ENCODE measurements at regions not wholly inside any gene's neighbourhood (a gene's known extent, or its start where the extent isn't known, plus 50 kb on each side); places are given as distances from the start of the nearest gene placed in this dataset.

DNA sequence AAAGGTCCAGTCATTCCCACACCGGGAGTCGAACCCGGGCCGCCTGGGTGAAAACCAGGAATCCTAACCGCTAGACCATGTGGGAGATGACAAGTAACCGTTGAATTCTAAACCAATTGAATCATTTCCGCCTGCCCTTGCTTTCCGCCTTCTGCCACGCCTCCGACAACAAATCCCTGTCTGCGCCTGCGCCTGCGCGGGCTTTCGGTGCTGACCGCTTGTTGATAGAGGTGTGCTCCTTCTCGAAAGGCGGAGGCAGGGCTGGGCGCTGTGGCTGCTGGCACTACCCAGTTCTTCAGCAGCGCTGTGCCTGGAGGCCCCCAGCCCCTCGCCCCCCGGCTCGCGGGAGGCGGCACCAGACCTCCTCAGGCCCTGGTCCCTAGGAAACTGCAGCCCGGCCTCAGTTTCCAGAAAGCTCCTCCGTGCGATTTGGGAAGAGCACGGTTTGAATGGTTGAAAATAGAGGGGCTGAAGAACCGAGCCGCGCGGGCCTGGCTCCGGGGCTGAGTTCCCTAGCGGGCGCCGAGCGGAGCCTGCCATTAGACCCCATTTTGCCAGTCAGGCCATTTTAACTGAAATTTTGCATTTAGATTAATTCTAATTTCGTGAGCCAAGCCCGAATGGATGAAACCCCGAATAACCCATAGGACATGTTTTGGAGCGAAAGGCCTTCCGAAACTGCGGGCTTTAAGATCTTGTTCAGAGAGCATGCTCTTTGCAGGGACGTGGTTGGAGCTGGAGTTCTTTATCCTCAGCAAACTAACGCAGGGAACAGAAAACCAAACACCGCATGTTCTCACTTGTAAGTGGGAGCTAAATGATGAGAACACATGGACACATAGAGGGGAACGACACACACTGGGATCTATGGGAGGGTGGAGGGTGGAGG is 219.3 kb upstream of the ATP10A start:
- H3K4me1 ChIP-seq = no peaks in the 10 kb centered on the region
- intact Hi-C loops (cut with DNase I) = no loop called here
- peak overlapping the region; percentile 78 for H3K4me3 ChIP-seq
- H3K9ac ChIP-seq (ENCODE audit: low read depth in 2 of 2, low read length in 2 of 2) = peak overlapping the region; percentile 69 to 76
- DNase-seq = peak; percentile 96
- H3K27ac ChIP-seq = peak overlapping the region; percentile 90
- no peaks in the 10 kb centered on the region for H3K27me3 ChIP-seq
- H3K9me3 ChIP-seq = no peaks in the 10 kb centered on the region
- TF ChIP-seq, protein P1, sequence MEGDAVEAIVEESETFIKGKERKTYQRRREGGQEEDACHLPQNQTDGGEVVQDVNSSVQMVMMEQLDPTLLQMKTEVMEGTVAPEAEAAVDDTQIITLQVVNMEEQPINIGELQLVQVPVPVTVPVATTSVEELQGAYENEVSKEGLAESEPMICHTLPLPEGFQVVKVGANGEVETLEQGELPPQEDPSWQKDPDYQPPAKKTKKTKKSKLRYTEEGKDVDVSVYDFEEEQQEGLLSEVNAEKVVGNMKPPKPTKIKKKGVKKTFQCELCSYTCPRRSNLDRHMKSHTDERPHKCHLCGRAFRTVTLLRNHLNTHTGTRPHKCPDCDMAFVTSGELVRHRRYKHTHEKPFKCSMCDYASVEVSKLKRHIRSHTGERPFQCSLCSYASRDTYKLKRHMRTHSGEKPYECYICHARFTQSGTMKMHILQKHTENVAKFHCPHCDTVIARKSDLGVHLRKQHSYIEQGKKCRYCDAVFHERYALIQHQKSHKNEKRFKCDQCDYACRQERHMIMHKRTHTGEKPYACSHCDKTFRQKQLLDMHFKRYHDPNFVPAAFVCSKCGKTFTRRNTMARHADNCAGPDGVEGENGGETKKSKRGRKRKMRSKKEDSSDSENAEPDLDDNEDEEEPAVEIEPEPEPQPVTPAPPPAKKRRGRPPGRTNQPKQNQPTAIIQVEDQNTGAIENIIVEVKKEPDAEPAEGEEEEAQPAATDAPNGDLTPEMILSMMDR (IDR thresholded peaks at IDR 0.05) = no peak
- no peaks in the 10 kb centered on the region for H3K36me3 ChIP-seq

DNA sequence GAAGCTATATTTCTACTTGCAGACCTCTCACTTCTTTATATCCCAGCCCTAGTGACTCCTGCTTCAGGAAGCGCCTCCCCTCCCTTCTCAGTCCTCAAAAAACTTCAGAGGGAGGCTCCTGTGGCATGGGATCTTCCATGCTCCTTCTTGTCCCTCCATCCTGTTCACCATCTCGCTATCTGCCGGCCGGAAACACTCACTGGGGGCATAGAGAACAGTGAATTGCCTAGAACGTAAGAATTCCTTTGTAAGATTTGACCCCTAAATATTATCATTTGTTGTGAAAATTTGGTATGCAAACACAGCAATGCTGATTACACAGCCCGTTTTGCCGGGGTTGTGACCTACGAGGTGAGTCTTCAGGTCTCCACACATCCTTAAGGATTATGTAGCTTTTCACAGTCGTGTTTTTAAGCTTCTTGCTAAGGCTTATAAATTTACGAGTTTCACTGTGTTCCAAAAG is 218.7 kb upstream of the ATP10A start:
- no peak overlapping the region for H3K9ac ChIP-seq (ENCODE audit: low read depth in 2 of 2, low read length in 2 of 2)
- H3K4me1 ChIP-seq = no peaks in the 10 kb centered on the region
- no peaks in the 10 kb centered on the region for H3K9me3 ChIP-seq
- TF ChIP-seq, protein P1 (IDR thresholded peaks at IDR 0.05) = no peak
- H3K36me3 ChIP-seq = no peaks in the 10 kb centered on the region
- no peaks in the 10 kb centered on the region for H3K27me3 ChIP-seq
- DNase-seq = no peak
- no peak overlapping the region for H3K4me3 ChIP-seq
- no peak overlapping the region for H3K27ac ChIP-seq
- intact Hi-C loops (cut with DNase I) = no loop called here

DNA sequence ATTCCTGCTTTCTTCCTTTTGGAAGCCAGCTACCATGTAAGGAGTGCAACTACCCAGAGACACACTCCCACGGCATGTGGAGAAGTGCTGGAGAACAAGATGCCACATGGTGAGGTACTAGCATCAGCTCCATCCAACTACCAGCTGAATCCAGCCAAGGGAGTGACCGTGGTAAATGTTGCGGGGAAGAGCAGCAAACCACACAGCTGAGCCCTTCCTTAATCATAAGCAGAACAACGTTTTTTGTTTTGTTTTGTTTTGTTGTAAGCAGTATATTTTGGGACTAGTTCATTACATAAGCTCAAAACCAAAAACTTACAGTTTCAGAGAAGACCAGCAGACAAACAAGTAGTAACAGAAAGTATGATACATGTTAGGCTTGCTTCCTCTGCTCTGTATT is 212.6 kb upstream of the ATP10A start:
- DNase-seq = no peak
- Histone ChIP-seq H3K9ac (ENCODE audit: low read depth in 2 of 2, low read length in 2 of 2) (no peak overlapping the region), H3K9me3 (no peaks in the 10 kb centered on the region), H3K27me3 (no peaks in the 10 kb centered on the region), H3K4me3 (no peak overlapping the region), H3K27ac (no peak overlapping the region), H3K36me3 (no peaks in the 10 kb centered on the region), H3K4me1 (no peaks in the 10 kb centered on the region)
- TF ChIP-seq, protein P1 (IDR thresholded peaks at IDR 0.05) = no peak
- intact Hi-C loops (cut with DNase I) = no loop called here

DNA sequence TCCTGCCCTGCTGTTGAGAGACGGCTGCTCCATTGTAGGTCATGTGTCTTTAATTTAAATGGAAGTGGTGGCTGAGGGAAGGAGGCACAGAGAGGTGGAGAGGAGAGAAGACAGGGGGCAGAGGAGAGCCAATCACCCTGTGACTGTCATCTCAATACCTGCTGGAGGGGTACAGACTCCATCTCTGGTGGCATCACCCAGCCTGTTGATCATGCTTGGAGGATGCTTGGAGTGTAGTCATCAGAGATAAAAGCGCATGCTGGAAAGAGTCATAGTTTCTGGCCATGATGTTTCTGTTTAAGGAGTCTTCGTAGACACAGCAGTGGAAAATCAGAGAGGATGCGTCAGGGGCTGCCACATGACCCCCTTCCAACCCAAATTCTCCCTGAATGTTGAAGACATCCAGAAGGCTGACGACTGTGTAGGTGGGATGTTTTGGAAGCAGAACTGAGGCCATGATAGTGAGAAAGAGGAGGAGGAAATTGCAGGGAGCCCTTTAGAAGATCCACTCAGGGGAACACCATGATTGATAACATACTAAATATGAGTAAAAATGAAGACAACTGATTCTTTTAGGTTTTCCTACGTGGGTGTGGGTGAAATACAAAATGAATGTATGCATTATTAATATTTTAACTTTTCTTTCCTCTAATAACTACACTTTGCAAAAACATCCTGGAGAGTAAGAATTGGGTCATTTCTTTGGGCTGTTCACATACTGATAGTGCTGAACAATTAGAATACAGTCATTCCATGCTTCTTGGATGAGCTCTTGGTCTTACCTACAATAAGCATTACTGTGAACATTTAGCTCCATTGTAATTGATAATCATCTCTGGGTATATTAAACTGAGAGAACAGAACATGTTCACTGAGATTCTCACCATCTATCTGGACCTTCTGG is 210.6 kb upstream of the ATP10A start:
- no peak for DNase-seq
- H3K9ac ChIP-seq (ENCODE audit: low read depth in 2 of 2, low read length in 2 of 2) = no peak overlapping the region
- intact Hi-C loops (cut with DNase I) = no loop called here
- TF ChIP-seq, protein P1 (IDR thresholded peaks at IDR 0.05) = no peak
- no peaks in the 10 kb centered on the region for H3K36me3 ChIP-seq
- H3K9me3 ChIP-seq = no peaks in the 10 kb centered on the region
- no peak overlapping the region for H3K27ac ChIP-seq
- H3K4me1 ChIP-seq = no peaks in the 10 kb centered on the region
- H3K27me3 ChIP-seq = no peaks in the 10 kb centered on the region
- H3K4me3 ChIP-seq = no peak overlapping the region

DNA sequence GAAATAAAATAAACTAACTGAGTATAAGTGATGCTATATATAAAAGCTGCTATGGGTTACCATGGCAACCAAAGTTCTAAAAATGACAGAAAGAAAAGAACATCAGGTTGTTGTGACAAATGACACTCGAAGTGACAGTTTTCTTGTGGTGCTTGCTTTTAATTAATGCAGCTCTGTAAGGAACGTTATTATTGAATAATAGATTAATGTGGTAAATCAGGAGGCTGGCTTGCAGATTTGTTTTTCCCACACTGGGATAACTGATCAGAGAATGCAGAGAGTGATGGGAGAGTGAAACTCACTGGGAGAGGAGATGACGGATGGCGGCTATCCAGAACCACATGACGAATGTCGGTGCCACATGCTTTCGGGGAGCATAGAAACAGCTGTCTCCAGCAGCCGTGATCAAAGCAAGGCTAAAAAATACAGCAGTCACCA is 207.0 kb upstream of the ATP10A start:
- TF ChIP-seq, protein P1 (IDR thresholded peaks at IDR 0.05) = no peak
- H3K9ac ChIP-seq (ENCODE audit: low read depth in 2 of 2, low read length in 2 of 2) = no peak overlapping the region
- H3K36me3 ChIP-seq = no peaks in the 10 kb centered on the region

More for the DNA sequence above, 207.0 kb upstream of the ATP10A start:
- Histone ChIP-seq H3K9me3 (no peaks in the 10 kb centered on the region), H3K4me1 (no peaks in the 10 kb centered on the region), H3K27ac (no peak overlapping the region), H3K27me3 (no peaks in the 10 kb centered on the region), H3K4me3 (no peak overlapping the region)
- intact Hi-C loops (cut with DNase I) = no loop called here
- no peak for DNase-seq

Data from colonic mucosa (tissue), 4 donors.